Esophagus squamous epithelium (tissue), 4 donors: ENCODE measurements at regions not wholly inside any gene's neighbourhood (a gene's known extent, or its start where the extent isn't known, plus 50 kb on each side); places are given as distances from the start of the nearest gene placed in this dataset.

Source experiments
- POLR2A ChIP-seq, 4 donors: fragments of 450-650 bp; IDR thresholded peaks; one replicate each; pipeline ENCODE4 v1.6.1; 2017; ENCODE audit warnings: antibody characterized with exemption in 4 of 4, mild to moderate bottlenecking in 4 of 4, moderate library complexity in 3 of 4
- TF ChIP-seq, protein P1 (sequence below), 6 experiments: fragments of 450-650 bp in 4 of 6; fragments of 200-600 bp in 2 of 6; sonication (generic) in 2 of 6; IDR thresholded peaks; one replicate each; pipeline ENCODE4 v1.5.1; 2016 to 2019; ENCODE audit warnings: antibody characterized with exemption in 6 of 6, mild to moderate bottlenecking in 4 of 6, moderate library complexity in 4 of 6

GRCh38 chr5:33244441-33245150 lies 196.2 kb upstream of the TARS1 start:
- TF ChIP-seq POLR2A (IDR thresholded peaks at IDR 0.05): no peak
- TF ChIP-seq, protein P1, sequence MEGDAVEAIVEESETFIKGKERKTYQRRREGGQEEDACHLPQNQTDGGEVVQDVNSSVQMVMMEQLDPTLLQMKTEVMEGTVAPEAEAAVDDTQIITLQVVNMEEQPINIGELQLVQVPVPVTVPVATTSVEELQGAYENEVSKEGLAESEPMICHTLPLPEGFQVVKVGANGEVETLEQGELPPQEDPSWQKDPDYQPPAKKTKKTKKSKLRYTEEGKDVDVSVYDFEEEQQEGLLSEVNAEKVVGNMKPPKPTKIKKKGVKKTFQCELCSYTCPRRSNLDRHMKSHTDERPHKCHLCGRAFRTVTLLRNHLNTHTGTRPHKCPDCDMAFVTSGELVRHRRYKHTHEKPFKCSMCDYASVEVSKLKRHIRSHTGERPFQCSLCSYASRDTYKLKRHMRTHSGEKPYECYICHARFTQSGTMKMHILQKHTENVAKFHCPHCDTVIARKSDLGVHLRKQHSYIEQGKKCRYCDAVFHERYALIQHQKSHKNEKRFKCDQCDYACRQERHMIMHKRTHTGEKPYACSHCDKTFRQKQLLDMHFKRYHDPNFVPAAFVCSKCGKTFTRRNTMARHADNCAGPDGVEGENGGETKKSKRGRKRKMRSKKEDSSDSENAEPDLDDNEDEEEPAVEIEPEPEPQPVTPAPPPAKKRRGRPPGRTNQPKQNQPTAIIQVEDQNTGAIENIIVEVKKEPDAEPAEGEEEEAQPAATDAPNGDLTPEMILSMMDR (IDR thresholded peaks at IDR 0.05): no peak
